Activated CD8-positive, alpha-beta memory T cell treated with anti-CD3 and anti-CD28 coated beads, Interleukin-2, amount 50 U/mL, for 48 hours (primary cell): ENCODE measurements at regions not wholly inside any gene's neighbourhood (a gene's known extent, or its start where the extent isn't known, plus 50 kb on each side); places are given as distances from the start of the nearest gene placed in this dataset.
"Not testable (repeated sequence)": the region's sequence is repeated elsewhere in the genome, so short reads cannot be mapped to it uniquely, and the experiment has no call there.

Experiments used
- DNase-seq: peaks from one replicate; pipeline ENCODE4 v3.0.0-alpha.2; 2020

DNA sequence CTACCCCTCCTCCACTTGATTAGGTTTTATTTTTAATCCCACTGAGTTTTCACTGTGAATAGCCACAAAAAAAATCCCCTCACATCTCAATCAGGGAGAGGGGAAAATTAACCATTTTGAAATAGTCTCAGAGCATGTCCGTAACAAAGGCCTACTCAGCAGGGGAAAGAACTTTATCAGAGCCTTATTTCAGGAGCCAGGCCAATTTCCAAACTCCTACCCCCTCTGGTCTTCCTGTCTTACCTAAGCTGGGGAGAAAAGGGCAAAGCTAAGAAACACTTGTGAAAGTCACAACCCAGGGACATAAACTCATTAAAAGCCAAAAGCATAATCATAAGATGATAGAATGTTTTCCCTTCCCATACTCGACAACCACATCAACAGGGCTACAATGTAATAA, 260.3 kb upstream of the DIO3 start:
- no peak for DNase-seq

- not testable (repeated sequence) for DNase-seq
Measured at GRCh38 chr14:101307162-101307561, 254.1 kb upstream of the DIO3 start.

DNA sequence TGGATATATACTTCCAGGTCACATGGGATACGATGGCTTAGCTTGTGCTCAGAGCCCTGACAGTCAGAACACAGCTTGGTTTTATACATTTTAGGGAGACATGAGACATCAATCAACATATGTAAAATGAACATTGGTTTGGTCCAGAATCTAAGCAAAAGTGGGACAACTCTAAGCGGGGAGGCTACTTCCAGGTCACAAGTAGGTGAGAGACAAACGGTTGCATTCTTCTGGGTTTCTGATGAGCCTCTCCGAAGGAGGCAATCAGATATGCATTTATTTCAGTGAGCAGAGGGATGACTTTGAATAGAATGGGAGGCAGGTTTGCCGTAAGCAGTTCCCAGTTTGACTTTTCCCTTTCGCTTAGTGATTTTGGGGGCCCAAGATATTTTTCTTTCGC, 250.1 kb upstream of the DIO3 start:
- not testable (repeated sequence) for DNase-seq

GRCh38 chr14:101313268-101313667, 248.0 kb upstream of the DIO3 start:
- no peak for DNase-seq

GRCh38 chr14:101315802-101316296, 245.4 kb upstream of the DIO3 start:
- no peak for DNase-seq

DNA sequence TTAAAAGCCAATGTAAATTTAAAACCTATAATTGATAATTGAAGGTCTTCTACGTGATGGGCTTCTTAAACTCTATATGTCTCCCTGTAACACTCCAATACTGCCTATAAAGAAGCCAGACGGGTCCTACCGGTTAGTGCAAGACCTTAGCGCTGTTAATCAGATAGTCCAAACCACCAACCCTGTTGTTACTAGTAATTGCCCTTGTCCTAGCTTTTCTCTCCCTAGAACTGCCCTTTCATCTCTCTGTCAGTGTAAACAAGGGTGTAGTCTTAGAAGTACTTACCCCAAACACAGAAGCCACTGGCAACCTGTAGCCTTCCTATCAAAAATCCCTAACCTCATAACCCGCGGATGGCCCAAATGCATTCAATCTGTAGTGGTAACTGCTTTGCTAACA, 243.0 kb upstream of the DIO3 start:
- DNase-seq: no peak

DNA sequence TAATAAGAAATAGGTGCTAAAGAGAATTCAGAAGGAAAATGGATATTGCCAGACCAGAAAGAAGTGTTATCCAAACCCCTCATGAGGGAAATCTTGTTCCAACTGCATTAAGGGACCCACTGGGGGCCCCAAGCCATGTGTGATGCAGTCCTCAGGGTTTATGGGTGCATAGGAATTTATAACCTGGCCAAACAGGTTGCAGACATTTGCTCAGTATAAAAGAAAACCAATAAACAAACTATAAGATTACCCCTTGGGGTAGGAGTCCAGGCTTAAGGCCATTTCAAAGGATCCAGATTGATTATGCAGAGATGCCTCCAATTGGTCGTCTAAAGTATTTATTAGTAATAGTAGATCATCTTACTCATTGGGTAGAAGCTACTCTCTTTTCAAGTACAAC, 240.9 kb upstream of the DIO3 start:
- no peak for DNase-seq

GRCh38 chr14:101322223-101322622, 239.1 kb upstream of the DIO3 start:
- no peak for DNase-seq

DNA sequence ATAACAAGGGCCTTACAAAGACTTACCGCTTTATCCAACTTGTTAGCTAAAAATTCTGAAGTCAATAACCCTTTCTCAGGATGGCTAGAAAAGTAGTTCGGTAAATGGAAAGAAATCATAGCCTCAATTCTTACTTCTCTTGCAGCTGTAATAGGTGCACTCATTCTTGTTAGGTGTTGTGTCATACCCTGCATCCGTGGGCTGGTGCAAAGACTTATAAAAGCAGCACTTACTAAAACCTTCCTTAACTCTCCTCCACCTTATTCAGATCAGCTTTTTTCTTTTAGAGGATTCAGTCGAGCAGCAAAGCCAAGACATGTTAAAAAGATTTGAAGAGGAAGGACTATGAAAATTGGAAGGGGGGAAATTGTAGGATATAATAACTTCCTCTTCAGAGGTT, 238.2 kb upstream of the DIO3 start:
- no peak for DNase-seq

DNA sequence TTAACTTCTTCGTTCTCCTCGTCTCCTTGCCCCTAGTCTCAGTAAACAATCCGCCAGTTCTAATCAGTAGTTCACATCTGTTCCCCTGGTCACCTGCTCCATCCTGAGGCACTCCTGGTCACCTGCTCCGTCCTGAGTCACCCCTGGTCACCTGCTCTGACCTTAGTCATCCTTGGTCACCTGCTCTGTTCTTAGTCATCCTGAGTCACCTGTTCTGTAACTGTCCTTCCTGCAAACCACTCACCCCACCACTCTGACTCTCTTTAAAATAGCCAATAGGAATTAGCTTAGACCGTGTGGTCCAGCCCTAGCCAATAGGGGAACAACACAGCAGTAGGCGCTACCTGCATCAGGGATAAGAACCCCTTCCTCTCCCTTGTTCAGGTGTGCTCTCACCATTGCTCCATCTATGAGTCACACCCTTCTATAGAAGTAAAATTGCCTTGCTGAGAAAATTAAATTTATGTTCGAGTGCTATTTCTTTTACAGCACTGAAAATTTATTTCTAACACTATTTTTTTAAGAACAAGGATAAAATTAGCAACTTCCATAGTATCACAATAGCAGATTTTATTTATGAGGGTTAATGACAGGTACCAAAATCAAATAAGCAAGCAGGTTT, 237.6 kb upstream of the DIO3 start:
- DNase-seq: not testable (repeated sequence)

DNA sequence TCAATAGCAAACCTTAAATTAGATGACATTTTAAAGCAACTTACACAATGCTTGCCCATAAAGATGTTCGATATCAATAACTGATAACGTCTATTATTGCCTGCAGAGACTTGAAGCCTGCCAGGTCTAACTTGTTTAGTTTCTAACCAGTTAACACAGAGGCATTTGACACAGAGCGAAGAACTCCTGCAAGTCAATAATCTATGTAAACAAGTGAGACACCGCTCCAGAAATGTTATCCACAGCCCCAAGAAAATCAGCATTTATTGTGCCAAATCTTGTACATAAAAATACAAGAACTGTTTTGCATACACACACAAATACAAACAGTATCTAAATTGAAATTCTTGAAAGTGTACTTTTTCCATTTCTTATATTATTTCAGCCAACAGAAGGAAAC, 236.0 kb upstream of the DIO3 start:
- no peak for DNase-seq

GRCh38 chr14:101328412-101329028, 232.8 kb upstream of the DIO3 start:
- DNase-seq: no peak

DNA sequence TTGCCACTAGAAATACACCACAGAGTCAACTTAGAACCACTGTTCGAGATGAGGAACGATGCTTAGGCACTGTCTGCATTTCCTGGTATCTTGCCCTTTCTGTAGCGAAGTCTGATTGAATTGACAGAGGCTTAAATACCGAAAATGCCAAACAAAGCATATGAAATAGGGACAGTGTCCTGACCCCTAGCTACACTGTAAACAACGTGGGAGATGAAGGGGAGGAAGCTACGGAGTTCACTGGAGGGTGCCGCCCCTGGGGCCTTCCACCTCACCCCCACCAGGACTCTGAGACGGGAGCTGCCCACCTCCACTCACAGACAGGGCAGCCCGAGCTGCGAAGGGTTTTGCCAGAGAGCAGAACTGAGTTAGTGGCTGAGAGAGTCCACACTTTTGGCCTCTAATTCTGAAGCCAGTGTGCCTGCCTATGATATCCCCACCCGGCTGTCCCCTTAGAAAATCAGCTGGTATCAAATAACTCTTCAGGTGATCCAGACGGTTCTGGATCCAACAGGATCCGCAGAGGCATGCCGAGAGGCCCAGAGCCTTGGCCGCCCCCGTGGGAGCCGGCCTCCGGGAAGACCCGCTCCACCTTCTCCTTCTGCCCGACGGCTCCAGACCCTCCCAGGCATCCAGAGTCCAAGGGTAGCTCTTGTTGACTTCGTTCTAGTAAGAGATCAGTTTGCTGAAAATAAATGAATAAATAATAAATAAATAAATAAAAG, 230.7 kb upstream of the DIO3 start:
- DNase-seq: no peak

DNA sequence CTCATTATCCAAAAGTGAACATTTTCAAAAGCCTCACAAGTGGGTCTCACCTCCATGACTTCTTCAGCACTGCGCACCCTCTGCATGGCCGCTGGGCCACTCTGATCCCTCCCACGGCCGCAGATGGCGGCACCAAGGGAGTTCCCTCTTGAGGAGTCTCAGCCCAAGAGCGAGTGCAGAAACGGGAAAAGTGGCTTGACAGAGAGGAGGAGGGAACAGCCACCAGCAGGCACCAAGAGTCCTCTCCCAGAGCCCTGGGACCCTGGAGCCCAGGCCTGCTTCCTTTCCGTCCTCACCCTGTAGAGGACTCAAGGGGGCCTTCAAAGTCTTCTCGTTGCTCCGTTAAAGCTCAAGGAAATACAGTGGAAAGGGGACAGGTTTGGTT, 230.2 kb upstream of the DIO3 start:
- DNase-seq: no peak

DNA sequence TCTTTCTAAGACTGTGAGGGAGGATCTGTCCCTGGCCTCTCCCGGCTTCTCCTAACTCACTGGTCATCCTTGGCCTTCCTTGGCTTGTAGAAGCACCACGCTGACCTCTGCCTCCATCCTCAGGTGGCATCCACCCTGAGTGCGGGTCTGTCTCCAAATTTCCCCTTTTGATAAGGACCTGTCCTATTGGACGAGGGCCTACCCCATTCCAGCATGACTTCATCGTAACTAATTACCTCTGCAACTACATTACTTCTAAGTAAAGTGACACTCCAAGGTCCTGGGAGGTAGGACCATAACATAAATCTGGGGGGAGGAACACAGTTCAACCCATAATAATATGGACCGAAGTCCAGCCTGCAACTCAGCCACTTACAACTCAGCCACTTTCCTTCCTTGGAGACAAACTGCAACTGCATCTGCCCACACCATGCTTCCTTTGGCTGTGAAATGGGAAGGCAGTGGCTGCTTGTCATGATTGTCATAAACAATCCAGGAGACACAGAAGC, 229.6 kb upstream of the DIO3 start:
- DNase-seq: no peak

- DNase-seq: no peak
Measured at GRCh38 chr14:101332281-101332680, 229.0 kb upstream of the DIO3 start.

- DNase-seq: no peak
Measured at GRCh38 chr14:101333335-101334280, 227.7 kb upstream of the DIO3 start.

- no peak for DNase-seq
Measured at GRCh38 chr14:101334656-101335055, 226.6 kb upstream of the DIO3 start.

DNA sequence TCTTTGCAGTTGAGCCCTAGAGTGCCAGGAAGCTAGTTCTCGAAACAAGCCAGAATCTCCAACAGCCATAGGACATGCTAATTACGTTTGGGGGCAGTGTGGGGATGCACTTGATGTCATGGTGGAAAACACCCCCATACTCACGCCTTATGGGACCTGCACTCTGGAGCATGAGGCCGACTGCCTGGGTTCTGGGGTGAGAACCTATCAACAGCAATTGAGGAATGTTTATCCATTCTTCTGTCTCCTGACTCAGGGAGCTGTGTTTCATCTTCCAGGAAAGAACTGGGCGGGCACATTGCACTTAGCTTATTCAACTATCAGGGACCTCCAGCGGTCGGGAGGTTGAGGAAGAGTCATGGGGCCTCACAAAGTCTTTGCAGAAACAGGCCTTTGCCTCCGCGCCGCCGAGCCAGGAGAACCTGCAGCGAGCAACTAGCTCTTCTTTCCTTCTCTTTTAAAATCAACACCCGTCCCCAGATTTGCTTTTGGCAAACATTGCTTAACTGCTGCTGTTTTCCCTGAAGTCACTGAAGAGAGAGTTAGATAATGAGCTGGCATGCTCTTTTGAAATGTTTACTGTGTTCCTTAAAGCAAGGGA, 226.1 kb upstream of the DIO3 start:
- DNase-seq: no peak

- DNase-seq: no peak
Measured at GRCh38 chr14:101336183-101336582, 225.1 kb upstream of the DIO3 start.

DNA sequence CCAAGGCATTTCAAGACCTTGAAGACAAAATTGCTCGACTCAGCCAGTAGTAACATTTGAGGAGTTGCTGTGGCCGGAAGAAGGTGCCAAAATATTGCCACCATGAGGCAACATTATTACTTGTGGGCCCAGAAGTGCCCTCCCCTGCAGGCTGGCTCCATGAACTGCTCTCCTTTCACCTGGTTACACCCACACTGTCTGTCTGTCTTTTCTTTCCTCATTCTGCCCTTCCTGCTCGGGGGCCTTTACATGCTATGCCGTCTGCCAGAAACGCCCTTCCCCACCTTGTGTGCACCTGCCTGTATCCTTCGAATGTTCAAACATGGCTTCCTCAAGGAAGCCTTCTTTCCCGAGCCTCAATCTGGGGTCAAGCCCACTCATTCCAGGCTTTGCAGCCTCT, 224.2 kb upstream of the DIO3 start:
- DNase-seq: no peak

DNA sequence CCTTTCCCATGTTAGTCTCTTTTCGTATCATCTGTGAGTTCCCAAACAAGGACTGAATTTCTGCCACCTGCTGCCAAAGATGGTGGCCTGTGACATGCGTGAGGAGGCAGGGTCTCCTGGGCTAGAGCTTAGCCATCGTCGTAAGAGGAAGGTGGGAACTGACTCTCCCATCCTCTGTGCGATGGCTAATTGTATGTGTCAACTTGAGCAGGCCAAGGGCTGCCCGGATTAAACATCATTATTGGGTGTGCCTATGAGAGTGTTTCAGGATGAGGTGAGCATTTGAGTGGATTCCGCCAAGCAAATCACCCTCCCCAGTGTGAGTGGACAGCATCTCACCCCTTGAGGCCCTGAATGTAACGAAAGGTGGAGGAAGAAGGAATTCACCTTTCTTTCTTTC, 220.7 kb upstream of the DIO3 start:
- DNase-seq: no peak
